Muscle of arm (tissue), 1 donor: ENCODE measurements at regions not wholly inside any gene's neighbourhood (a gene's known extent, or its start where the extent isn't known, plus 50 kb on each side); places are given as distances from the start of the nearest gene placed in this dataset.
A peak's percentile ranks its signal among the peaks of the same experiment; 100 is the strongest.

ENCODE experiments used
- DNase-seq: peaks from one replicate; pipeline ENCODE4 v3.0.0-alpha.2; 2013

DNA sequence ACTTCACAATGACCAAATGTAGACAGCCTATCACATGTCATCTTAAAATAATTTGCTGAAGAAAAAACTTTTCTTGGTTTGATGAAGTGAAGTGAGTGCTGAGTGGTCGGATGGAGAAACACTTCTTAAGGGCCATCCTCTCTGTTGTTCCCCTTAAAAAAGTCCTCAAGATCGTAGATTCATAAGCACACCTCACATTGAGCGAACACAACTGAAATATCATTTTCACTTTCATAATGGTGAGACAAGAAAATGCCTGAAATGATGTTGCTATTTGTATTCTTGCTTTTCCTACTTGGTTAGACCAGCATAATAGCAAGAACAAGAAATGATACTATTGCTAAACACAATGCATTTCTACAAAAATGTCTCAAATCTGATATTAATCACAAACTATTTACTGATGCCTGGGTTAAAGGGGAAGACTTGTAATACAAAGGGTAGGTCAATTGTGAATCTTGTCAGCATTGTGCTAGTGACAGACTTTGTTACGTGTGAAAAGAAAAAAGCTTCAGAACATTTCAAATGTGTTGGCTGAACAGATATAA lies 305.6 kb upstream of the NR3C2 start:
- DNase-seq: no peak

DNA sequence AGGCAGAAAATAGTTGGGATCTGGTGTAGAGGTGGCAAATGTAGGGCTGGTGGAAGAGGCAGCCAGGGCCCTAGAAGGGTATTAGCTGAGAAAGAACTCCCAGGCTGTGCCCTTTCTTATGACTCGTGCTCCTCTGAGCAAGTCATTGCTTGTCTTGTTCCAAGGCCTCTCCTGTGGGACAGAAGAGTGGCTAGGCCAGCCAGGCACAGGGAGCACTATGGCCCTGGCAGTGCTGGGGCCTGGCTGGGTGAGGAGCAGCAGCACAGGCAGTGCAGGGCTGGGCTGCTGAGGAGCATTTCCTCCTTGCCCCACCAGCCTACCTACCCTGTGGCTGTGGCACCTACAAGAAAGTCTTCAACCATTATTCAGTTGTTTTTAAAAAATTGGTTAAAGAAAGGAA lies 298.5 kb upstream of the NR3C2 start:
- DNase-seq: no peak

DNA sequence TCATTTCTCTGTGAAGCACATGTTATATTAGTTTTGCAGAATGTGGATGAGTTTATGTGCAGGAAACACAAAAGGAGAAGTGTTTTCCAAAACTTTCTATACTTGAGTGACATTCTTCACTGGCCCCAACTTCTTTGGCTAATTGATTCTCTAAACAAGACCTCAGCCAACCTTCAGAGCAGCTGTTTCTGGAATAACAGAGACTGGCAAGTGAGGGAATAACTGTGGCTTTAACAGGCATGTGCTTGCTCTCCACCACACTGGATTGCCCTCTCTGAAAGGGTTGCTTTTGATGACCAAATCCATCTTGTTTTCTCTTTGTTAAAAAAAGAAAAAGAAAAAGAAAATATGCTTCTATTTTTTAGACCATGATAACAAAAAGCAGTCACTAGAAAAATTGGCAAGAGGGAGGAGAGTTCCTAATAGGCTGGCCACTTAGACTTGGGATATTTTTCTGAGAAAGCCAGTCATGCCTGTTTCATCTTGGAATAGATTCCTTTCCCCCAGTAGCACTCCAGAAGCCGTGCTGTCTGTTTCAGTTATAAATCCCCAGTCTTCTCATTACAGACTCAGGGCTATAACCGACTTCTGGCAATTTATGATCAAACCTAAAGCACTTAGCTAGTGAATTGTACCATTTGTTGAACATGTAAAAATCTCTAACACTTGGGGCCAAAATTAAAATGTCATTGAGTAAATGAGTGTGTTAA lies 295.0 kb upstream of the NR3C2 start:
- peak; percentile 8 for DNase-seq

DNA sequence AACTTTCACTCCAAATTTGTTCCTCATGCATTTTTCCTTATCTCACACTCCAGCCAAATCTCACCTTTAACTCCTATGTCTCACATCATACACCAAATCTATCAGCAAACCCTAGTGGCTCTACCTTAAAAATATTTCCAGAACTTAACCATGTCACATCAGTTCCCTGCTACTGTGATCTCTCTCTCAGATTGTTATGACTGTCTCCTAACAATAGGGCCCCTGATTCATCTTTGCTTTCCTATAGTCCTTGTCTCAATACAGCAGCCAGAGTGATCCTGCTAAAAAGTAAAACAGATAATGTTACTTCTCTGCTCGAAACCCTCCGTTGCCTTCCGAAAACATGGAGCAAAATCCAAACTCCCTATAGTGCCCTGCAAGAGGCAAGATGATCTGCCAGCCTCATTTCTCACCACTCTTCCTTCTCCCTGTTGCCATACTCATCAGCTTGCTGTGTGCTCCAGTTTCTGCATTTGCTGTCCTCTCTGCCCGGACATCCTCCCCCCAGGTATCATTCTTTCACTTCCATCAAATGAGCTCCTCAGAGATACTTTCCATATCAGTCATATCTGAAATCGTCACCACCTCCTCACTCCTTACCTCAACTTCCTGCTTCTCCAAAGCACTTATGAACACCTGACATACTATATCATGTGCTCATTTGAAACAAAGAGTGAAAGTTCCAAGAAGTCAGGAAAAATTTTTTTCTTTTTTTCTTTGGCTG lies 293.4 kb upstream of the NR3C2 start:
- DNase-seq: no peak

DNA sequence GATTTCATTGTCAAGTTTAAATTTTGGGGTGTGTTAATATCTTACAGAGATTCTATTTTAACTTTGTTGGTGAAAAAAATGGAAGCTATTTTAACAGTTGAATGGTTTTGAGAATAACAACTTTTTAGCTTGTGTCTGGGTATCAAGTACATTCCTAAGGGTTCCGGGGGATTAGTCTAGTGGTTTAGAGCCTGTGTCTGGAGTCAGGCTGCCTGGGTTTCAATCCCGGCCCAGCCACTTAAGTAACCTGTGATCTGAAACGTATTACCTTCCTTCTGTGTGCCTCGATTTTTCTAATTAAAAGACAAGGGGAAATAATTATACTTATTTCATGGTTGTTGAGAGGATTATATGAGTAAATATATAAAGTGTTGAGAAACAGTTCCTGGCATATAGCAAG lies 288.6 kb upstream of the NR3C2 start:
- no peak for DNase-seq

DNA sequence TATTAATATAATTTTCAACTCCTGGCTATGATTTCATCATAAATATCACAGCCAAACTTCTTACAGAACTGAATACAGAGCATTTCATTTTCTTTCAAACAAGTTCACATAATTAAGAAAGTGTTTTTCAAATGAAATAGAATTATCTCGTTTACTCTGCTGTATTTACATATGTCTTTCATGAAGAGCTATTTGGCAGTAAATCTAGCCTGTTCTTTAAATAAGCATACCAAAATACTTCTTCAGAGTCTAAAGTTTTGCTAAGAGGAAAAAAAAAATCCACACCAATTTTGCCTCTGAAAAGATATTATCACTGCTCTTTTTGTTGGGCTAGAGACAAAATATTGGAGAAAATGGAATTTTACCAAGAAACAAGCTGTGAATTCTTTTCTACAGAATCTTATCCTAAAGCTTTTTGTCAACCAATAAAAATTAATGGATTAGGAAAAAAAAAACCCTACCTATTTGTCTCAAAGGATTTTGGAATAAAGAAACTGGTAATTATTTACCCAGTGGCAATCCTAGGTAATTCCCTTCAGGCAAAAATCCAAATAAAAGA lies 287.9 kb upstream of the NR3C2 start:
- DNase-seq: no peak

DNA sequence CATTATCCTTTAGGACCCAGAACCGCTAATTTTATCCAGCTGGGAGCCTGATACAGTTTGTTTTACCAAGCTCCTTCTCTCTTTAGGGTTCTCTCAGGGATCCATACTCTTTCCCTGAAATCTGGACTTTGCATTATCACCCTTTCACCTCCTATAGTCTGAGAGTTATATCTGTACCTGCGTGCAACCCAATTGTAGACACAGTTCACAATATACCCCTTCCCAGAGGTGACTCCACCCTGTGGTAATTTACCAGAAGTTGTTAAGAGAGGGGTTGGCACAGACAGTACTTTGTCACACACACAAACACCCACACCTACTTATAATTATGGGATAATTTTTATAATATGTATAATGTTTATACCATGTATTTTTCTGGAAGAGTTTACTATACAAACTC lies 275.8 kb upstream of the NR3C2 start:
- no peak for DNase-seq

DNA sequence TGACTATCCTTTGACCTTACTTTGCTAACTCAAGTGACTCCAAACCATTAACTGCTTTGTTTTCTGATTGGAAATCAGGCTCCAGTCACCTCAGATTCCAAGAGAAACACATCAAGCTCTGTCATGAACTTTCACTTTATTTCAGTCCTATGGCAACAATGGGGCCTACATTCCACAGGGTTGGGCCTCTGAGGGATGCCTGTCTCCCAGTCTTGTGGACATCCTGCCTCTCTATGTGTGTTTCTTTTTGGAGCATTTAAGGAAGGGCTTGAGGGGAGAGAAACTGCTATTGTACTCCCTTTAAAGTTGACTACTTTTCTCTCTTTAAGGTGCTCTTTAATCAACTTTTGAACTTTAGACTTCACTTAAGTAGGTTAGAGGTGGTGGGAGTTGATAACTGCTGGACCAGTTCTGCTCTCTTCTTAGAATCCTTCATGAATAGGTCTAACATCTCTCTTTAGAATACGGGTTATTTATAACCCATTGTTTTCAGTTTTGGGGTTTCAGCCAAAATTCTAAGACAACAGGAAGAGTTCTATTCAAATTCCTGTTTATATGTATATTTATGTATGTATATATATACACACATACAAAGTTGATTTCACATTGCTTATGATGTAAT lies 274.3 kb upstream of the NR3C2 start:
- no peak for DNase-seq

DNA sequence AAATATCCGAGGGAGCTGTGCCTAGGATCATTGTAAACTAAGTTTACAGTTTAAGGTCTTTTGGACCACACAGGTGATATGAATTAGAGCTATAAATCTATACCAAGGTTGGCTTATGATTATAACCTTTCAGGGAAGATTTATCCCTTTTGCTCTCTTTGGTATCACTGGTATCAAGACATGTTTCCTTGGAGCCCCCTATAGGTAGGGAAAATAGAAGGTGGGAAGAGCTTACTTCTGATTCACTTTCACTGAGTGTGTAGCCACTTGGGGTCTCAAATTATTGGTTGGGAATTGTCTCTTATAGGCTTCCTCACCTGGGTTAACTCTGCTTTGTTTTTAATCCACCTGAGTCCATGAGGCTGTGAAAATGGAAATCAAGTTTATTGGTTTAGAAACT lies 262.1 kb upstream of the NR3C2 start:
- DNase-seq: no peak

DNA sequence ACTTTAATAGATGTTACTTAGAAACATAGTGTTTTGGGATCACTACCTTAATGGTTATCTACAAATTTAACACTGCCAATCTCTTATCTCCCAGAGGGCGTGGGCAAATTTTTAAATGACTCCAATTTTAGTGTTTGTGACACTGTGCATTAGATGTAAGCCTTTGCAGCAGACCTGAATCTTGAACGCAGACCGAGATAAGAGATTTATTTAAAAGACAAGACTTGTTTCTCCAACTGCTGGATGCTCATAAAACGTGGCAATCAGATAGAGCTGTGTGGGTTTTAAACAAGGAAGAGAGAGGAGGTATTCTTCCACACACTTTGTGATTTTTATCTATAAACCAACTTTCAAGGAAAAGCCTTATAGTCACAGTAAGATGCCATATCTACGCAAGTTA lies 252.5 kb upstream of the NR3C2 start:
- DNase-seq: no peak

DNA sequence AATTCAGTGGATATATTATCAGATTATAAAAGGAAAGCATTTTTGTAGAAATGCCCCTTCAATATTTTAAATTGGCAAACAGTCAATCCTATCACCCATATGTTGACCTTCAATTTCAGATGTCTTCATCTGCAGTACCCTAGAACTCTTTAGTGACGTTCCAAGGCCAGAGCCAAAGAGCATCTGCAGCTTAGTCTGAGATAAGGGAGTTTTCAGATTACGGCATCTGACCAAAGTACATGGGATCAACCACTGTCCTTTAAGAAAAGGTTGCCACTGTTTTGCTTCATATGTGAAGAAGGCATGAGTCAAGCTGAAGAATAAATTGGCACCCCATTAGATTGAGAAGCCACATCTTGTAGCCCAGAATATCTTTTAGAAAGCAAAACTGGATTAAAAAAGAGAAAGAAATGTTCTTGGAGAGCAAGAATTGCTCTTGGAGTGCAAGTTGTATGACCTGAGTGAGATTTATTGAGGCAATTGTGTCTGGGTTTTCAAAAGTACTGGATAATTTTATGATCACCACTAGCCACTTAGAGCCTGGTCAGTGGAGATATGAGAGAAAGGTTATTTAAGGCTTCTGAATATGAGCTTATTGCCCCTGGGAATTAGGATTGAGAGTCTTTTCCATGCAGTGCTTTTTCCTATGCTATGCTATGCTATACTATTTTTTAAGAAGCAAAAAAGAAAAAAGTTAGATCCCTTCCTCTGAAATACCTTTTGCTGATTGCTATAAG lies 251.9 kb upstream of the NR3C2 start:
- DNase-seq: no peak

DNA sequence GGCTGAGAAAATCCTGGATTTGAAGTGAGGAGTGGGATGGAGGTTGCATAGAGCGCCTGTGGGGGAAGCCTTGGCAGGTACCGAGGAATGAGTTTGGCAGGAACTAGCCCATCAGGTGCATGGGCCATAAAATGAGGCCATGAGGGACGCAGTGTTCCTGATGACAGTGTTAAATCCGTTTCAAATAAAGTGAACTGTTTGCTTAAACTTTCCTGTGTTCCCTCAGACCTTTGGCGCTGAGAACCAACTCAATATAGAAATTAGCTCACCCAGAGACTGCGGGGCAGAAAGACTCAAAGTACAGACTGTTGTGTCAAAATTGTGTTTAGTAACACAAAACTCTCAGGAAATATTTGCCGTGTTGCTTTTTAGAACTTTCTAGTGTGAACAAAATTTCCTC lies 250.0 kb upstream of the NR3C2 start:
- DNase-seq: peak; percentile 24

DNA sequence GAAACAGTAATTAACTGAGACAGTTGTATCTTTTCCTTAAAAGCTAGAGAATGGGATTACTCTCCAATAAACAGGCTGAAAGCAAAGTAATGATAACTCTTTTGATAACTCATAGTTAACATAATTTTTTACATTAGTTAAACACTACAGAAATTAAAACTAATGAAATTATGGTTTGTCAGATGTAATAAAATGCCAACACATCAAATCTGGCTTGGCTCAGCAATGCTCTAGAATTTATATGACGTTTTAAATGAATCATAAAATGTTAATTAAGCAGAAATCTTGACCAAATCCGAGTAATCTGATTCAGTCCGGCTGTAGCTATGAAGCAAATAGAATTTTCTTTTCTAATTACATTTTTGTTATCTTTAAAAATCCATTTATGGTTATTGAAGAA lies 244.2 kb upstream of the NR3C2 start:
- DNase-seq: no peak

DNA sequence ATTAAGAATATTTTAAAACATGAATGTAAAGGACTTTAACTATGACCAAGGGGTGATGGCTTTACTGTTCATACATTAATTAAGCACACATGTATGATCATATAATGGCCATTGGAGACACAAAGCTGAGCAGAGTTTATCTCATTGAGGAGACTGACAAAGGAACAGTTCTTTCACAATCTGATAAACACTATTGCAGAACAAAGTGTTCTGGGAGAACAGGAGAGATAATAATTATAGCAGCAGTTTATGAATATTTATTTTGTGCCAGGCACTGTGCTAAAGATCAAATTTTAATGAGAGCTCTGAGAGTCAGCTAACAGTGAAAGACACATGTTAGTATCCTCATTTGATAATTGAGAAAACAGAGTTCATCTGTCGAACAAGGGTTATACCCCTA lies 242.4 kb upstream of the NR3C2 start:
- DNase-seq: no peak

DNA sequence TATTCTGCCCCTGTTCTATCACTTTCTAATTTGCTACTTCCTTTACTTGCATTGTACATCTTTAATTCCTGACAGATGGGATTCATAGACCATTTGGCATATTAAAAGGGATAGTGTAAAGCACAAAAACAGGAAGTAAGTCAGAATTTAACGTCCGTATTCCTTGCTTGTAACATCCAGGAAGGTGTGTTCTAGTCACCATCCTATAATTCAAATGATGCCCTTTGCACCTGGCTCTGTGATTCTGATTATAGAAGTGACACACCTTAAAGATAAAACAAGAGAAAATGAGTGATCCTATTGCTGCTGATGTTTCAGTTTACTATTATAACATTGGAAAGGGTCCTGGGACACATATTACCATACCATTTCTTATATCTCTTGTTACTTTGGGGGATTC lies 238.7 kb upstream of the NR3C2 start:
- no peak for DNase-seq

DNA sequence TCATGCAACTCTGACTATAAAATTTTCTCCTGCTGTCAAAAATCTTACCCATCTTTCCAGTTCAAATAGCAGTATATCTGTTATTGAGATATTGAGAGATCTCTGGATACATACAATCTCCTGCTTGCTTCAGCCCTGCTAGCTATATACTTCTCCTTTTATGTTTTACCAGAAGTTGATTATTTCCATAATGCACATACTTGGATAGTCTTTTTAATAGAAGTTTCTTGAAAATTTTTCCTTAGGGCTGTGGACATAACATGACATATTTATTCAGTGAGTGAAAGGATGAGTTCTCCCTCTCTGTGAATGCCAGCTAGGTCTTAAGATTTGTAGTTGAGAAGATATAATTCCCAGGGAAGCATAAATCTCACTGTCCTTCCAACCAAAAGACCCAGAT lies 234.1 kb upstream of the NR3C2 start:
- DNase-seq: no peak

DNA sequence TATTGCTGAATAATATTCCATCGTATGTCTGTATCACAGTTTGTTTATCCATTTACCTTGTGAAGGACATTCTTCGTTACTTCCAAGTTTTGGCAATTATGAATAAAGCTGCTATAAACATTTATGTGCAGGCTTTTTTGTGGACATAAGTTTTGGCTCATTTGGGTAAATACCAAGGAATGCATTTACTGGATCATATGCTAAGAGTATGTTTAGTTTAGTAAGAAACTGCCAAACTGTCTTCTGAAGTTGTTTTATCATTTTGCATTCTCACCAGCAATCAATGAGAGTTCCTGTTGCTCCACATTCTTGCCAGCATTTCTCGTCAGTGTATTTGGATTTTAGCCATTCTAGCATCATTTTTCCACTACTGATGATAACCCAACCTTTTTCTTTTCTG lies 232.7 kb upstream of the NR3C2 start:
- no peak for DNase-seq

DNA sequence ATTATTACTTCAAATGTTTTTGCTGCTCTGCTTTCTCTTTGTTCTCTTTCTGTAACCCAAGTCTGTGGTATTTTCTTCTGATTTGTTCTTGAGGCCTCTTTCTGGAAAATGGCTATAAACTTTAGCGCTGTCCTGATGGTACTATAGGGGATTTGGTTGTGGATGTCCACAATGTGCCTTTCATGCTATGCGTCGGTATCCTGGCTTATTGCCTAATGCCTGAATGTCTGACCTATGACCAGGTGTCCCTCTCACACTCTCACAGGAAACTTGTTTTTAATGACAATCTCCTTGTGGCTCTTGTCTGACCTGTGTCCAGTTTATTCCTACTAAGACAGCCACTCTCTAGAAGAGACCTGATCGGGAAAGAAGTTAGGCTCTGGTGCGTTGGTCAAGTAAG lies 222.4 kb upstream of the NR3C2 start:
- DNase-seq: no peak

DNA sequence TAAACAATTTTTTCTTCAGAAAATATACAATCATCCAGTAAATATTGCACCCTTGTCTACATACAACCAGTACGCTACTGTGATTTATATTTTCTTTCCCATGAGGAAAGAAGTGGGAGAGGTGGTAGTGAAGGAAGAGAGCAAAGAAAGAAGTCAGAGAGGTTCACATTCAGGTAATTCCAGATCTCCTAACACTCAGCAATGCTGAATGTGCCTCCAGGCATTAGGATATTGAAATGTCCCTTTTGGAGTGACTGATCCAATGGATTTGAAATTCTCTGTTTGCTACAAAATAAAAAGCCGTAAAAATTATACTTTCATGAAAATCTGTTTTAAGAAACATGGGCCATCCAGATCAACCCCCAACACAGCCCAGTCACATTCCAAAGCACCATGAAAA lies 211.9 kb upstream of the NR3C2 start:
- no peak for DNase-seq

DNA sequence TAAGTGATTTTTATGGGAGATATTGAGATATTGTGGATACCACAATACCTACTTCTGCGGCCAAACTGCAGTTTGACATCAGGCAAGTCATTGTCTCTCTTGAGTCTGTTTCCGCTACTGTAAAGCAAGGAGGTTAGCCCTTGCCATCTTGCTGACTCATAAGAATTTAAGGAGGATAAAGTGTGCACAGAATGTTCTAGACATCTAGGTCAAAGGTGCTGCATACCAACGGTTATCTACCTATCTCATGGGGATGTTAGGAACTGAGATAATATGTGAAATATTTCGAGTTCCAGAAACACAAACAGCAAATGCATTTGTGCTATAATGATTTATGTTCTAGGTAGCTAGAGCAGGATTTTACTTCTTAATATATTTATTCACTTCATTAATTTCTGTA lies 211.5 kb upstream of the NR3C2 start:
- no peak for DNase-seq

DNA sequence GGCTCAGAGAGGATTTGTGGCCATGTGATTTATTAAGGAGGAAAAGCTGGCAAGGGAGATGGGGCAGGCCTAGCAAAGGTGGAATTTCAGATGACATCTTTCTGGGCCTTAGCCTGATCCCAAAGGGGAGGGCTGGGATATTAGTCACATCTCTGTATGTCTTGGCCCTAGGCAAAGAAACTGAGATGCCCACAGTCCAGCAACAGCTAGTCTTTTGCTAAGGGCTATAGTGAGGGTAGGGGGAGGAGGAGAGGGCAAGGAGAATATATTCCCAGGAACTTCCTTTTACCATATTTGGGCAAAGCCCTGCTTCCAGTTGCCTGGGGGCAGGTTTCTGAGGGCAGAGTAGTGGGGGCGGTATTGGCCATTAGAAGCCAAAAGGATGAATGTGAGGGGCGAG lies 209.8 kb upstream of the NR3C2 start:
- DNase-seq: no peak
